ENCODE measurements at regions not wholly inside any gene's neighbourhood (a gene's known extent, or its start where the extent isn't known, plus 50 kb on each side); places are given as distances from the start of the nearest gene placed in this dataset.
"Not testable (repeated sequence)": the region's sequence is repeated elsewhere in the genome, so short reads cannot be mapped to it uniquely, and the experiment has no call there.

DNA sequence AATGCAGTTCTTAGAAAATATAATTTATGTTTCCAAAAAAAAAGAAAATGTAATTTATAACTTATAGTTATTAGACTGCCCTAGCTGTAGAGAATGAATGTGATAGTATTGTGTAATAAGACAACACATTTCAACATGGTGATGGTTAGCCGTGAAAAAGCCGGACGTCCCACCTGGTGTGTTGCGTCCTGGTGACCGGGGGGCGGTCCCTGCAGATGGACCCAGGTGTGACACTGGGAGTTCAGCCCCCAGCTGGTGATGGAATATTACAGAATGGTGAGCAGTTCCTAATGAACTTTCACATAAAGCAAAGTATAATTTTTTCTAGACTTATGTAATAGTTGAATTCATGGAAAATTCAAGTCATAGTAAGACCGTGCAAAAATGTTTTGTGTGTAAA lies 132.8 kb downstream of the LAT start:
- Histone ChIP-seq H3K4me3 (ENCODE audit: low read length, poor library complexity, severe bottlenecking) (no peak overlapping the region), H3K36me3 (ENCODE audit: insufficient read depth, low read length) (no peaks in the 10 kb centered on the region), H3K9me2 (replicated peaks; ENCODE audit: low read depth, low read length) (no peaks in the 10 kb centered on the region), H4K20me1 (ENCODE audit: insufficient read depth, low read length, poor library complexity, severe bottlenecking) (no peaks in the 10 kb centered on the region), H3F3A (ENCODE audit: low read depth) (no peaks in the 10 kb centered on the region), H3K4me2 (ENCODE audit: low read depth, low read length, poor library complexity, severe bottlenecking) (no peak overlapping the region), H3K9ac (ENCODE audit: low read depth, low read length, poor library complexity, severe bottlenecking) (no peak overlapping the region), H2AFZ (ENCODE audit: low read length) (no peak overlapping the region), H3K9me3 (ENCODE audit: insufficient read depth, low read depth, low read length) (no peaks in the 10 kb centered on the region), H3K27me3 (ENCODE audit: insufficient read depth, low read length, poor library complexity, severe bottlenecking) (no peaks in the 10 kb centered on the region), H3K4me1 (ENCODE audit: insufficient read depth, low read length, poor library complexity, severe bottlenecking) (no peaks in the 10 kb centered on the region), H3K79me2 (ENCODE audit: insufficient read depth, low read length) (no peaks in the 10 kb centered on the region)
- TF ChIP-seq EZH2phosphoT487 (IDR thresholded peaks at IDR 0.05; ENCODE audit: borderline replicate concordance) = no peak
- TF ChIP-seq, protein P1, sequence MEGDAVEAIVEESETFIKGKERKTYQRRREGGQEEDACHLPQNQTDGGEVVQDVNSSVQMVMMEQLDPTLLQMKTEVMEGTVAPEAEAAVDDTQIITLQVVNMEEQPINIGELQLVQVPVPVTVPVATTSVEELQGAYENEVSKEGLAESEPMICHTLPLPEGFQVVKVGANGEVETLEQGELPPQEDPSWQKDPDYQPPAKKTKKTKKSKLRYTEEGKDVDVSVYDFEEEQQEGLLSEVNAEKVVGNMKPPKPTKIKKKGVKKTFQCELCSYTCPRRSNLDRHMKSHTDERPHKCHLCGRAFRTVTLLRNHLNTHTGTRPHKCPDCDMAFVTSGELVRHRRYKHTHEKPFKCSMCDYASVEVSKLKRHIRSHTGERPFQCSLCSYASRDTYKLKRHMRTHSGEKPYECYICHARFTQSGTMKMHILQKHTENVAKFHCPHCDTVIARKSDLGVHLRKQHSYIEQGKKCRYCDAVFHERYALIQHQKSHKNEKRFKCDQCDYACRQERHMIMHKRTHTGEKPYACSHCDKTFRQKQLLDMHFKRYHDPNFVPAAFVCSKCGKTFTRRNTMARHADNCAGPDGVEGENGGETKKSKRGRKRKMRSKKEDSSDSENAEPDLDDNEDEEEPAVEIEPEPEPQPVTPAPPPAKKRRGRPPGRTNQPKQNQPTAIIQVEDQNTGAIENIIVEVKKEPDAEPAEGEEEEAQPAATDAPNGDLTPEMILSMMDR (conservative IDR thresholded peaks at IDR 0.05; ENCODE audit: low read length) = no peak

DNA sequence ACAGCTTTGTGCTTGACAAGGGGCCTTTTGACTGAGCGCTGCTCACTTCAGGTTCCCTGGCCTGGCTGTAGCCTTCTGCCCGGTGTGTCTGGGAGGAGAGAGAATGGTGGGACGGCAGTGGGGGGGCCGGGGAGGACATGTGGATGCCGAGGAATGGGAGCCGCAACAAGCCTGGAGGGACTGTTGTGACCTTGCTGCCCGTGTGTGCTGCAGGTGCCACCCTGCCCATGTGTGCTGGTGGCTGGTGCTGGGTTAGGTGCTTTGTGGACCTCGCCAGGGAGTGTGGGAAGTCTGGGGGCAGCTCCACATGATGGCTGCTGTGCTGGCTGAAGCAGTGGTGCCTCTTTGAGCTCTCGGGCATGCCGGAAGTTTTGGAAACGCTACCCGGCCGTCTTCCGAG lies 132.1 kb downstream of the LAT start:
- Histone ChIP-seq H3K9ac (ENCODE audit: low read depth, low read length, poor library complexity, severe bottlenecking) (no peak overlapping the region), H3K27me3 (ENCODE audit: insufficient read depth, low read length, poor library complexity, severe bottlenecking) (no peaks in the 10 kb centered on the region), H3K4me3 (ENCODE audit: low read length, poor library complexity, severe bottlenecking) (no peak overlapping the region)

DNA sequence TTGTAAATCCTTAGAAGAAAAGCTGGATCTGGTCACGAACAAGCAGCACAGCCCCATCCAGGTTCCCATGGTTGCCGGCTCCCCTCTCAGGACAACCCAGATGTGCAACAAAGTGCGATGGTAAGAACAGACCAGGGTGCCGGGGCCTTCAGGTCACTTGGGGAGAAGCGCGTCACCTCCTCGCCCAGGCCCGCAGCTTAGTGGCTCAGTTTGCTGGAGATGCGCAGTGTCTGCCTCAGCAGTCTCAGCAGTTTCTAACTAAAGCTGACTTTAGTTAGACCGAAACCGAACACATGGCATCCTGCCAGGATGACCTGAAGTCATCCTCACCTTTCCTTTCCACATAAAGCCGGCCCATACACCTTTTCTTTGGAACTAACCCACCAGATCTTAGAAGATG lies 131.4 kb downstream of the LAT start:
- H2AFZ ChIP-seq (ENCODE audit: low read length); H3K9ac ChIP-seq (ENCODE audit: low read depth, low read length, poor library complexity, severe bottlenecking); H3K4me1 ChIP-seq (ENCODE audit: insufficient read depth, low read length, poor library complexity, severe bottlenecking); H3K36me3 ChIP-seq (ENCODE audit: insufficient read depth, low read length); H3K9me3 ChIP-seq (ENCODE audit: insufficient read depth, low read depth, low read length); H4K20me1 ChIP-seq (ENCODE audit: insufficient read depth, low read length, poor library complexity, severe bottlenecking); H3F3A ChIP-seq (ENCODE audit: low read depth); H3K79me2 ChIP-seq (ENCODE audit: insufficient read depth, low read length); H3K4me2 ChIP-seq (ENCODE audit: low read depth, low read length, poor library complexity, severe bottlenecking); H3K4me3 ChIP-seq (ENCODE audit: low read length, poor library complexity, severe bottlenecking); H3K27me3 ChIP-seq (ENCODE audit: insufficient read depth, low read length, poor library complexity, severe bottlenecking); H3K9me2 ChIP-seq (replicated peaks; ENCODE audit: low read depth, low read length): not testable (repeated sequence)

More for the DNA sequence above, 132.1 kb downstream of the LAT start:
- H3K36me3 ChIP-seq (ENCODE audit: insufficient read depth, low read length) = no peaks in the 10 kb centered on the region
- no peaks in the 10 kb centered on the region for H3K4me1 ChIP-seq (ENCODE audit: insufficient read depth, low read length, poor library complexity, severe bottlenecking)
- H3K79me2 ChIP-seq (ENCODE audit: insufficient read depth, low read length) = no peaks in the 10 kb centered on the region
- no peak overlapping the region for H3K4me2 ChIP-seq (ENCODE audit: low read depth, low read length, poor library complexity, severe bottlenecking)
- H3K9me3 ChIP-seq (ENCODE audit: insufficient read depth, low read depth, low read length) = no peaks in the 10 kb centered on the region
- no peaks in the 10 kb centered on the region for H3F3A ChIP-seq (ENCODE audit: low read depth)
- H2AFZ ChIP-seq (ENCODE audit: low read length) = no peak overlapping the region
- H3K9me2 ChIP-seq (replicated peaks; ENCODE audit: low read depth, low read length) = no peaks in the 10 kb centered on the region
- TF ChIP-seq, protein P1 (conservative IDR thresholded peaks at IDR 0.05; ENCODE audit: low read length) = no peak
- TF ChIP-seq EZH2phosphoT487 (IDR thresholded peaks at IDR 0.05; ENCODE audit: borderline replicate concordance) = no peak
- H4K20me1 ChIP-seq (ENCODE audit: insufficient read depth, low read length, poor library complexity, severe bottlenecking) = no peaks in the 10 kb centered on the region

DNA sequence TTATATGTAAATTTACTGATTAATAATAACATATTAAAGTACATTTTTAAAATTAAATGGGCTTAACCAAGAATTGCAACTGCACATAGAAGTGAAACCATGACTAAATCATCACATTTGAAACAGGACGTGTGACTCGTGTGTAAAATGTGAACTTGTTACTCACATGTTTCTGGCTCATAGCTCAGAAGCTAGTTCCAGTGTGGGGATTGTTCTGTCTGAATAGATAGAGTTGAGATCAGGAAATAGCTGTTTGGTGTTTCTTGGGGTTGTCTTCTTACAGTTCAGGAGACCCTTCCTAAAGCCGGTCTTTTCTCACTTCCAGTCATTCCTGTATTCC lies 130.9 kb downstream of the LAT start:
- not testable (repeated sequence) for H3K27me3 ChIP-seq (ENCODE audit: insufficient read depth, low read length, poor library complexity, severe bottlenecking); H3K9ac ChIP-seq (ENCODE audit: low read depth, low read length, poor library complexity, severe bottlenecking); H3K79me2 ChIP-seq (ENCODE audit: insufficient read depth, low read length); H3K4me3 ChIP-seq (ENCODE audit: low read length, poor library complexity, severe bottlenecking); H3K36me3 ChIP-seq (ENCODE audit: insufficient read depth, low read length); H3K4me2 ChIP-seq (ENCODE audit: low read depth, low read length, poor library complexity, severe bottlenecking); H2AFZ ChIP-seq (ENCODE audit: low read length); H3K4me1 ChIP-seq (ENCODE audit: insufficient read depth, low read length, poor library complexity, severe bottlenecking); H3K9me2 ChIP-seq (replicated peaks; ENCODE audit: low read depth, low read length); H3K9me3 ChIP-seq (ENCODE audit: insufficient read depth, low read depth, low read length); H4K20me1 ChIP-seq (ENCODE audit: insufficient read depth, low read length, poor library complexity, severe bottlenecking); H3F3A ChIP-seq (ENCODE audit: low read depth)

Measured in Loucy (cell line).